OCI-LY1 (cell line): ENCODE measurements at regions not wholly inside any gene's neighbourhood (a gene's known extent, or its start where the extent isn't known, plus 50 kb on each side); places are given as distances from the start of the nearest gene placed in this dataset.
"Not testable (repeated sequence)": the region's sequence is repeated elsewhere in the genome, so short reads cannot be mapped to it uniquely, and the experiment has no call there.

Experiments used
- CTCF ChIP-seq: fragments of 200-600 bp; sonication (generic), shearing (Covaris generic); IDR thresholded peaks from 2 replicates; pipeline ENCODE4 v1.5.1; 2017; ENCODE audit warnings: mild to moderate bottlenecking, antibody characterized with exemption, low read length, moderate library complexity, mixed read lengths
- EZH2 ChIP-seq: fragments of 200-600 bp; sonication (generic), shearing (Covaris generic); IDR thresholded peaks from 2 replicates; pipeline ENCODE4 v1.8.0; 2017; ENCODE audit warnings: borderline replicate concordance, mixed run types, mild to moderate bottlenecking, antibody characterized with exemption, low read length, moderate library complexity, mixed read lengths

GRCh38 chr22:11630386-11631084, 3897.5 kb upstream of the OR11H1 start:
- TF ChIP-seq EZH2, CTCF: not testable (repeated sequence)
